ENCODE measurements at regions not wholly inside any gene's neighbourhood (a gene's known extent, or its start where the extent isn't known, plus 50 kb on each side); places are given as distances from the start of the nearest gene placed in this dataset.

DNA sequence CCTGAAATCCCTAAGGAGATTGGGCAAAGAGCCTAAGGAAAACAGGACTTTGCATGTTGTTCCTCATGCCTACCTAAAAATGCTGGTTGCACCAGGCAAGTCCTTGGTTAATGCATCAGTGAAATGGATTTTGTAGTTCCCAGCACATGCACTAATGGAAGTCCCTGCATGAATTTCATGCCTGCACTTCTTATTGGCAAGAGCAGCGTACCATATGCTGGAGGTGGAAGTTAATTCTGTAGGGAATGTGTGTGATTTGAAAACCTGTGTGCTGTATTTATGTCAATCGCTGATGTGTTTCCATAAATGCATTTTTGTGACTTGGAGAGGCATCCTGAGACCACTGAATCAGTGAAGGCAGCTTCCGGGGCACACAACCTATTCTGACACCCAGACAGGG, 140.3 kb upstream of the MTNR1B start:
- TF ChIP-seq EZH2phosphoT487 (IDR thresholded peaks at IDR 0.05; ENCODE audit: borderline replicate concordance, low read length) (no peak), EZH2 (IDR thresholded peaks at IDR 0.05; ENCODE audit: low read length, unreplicated experiment) (no peak)
- TF ChIP-seq, protein P1, sequence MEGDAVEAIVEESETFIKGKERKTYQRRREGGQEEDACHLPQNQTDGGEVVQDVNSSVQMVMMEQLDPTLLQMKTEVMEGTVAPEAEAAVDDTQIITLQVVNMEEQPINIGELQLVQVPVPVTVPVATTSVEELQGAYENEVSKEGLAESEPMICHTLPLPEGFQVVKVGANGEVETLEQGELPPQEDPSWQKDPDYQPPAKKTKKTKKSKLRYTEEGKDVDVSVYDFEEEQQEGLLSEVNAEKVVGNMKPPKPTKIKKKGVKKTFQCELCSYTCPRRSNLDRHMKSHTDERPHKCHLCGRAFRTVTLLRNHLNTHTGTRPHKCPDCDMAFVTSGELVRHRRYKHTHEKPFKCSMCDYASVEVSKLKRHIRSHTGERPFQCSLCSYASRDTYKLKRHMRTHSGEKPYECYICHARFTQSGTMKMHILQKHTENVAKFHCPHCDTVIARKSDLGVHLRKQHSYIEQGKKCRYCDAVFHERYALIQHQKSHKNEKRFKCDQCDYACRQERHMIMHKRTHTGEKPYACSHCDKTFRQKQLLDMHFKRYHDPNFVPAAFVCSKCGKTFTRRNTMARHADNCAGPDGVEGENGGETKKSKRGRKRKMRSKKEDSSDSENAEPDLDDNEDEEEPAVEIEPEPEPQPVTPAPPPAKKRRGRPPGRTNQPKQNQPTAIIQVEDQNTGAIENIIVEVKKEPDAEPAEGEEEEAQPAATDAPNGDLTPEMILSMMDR (conservative IDR thresholded peaks at IDR 0.05; ENCODE audit: low read depth, low read length) = no peak
